IMR-90 (cell line): ENCODE measurements at regions not wholly inside any gene's neighbourhood (a gene's known extent, or its start where the extent isn't known, plus 50 kb on each side); places are given as distances from the start of the nearest gene placed in this dataset.

Experiments
- ATAC-seq: fragments of 200-7000 bp; cut with Tn5 transposase; 2 replicates; pipeline ENCODE4 v1.9.1; 2020; ENCODE audit warnings: low read depth, mild to moderate bottlenecking, moderate library complexity
- BruUV-seq: library from RNA; stranded (reverse); fragments of 400-500 nt; replicated peaks from 2 replicates; lab custom pipeline; 2021; lab: Mats Ljungman, UMichigan
- CTCF ChIA-PET: fragments of 300-600 bp; formaldehyde crosslinking; extraction: SDS; loops from one replicate; lab custom pipeline; 2021; ENCODE audit warnings: antibody characterized with exemption; lab: Yijun Ruan, JAX
- POLR2A ChIA-PET: fragments of 300-600 bp; sonication (Branson Sonifier 250); formaldehyde crosslinking; loops from one replicate; lab custom pipeline; 2022; ENCODE audit warnings: antibody characterized with exemption; ENCODE audit not compliant: unreplicated experiment; lab: Charles Lee
- DNase-seq: peaks from one replicate; pipeline ENCODE4 v3.0.0; 2013
- H2AFZ ChIP-seq: replicated peaks from 2 replicates; pipeline ENCODE3; 2013; ENCODE audit warnings: low read length, mild to moderate bottlenecking; ENCODE audit not compliant: poor library complexity
- H2AK5ac ChIP-seq: 2 replicates; pipeline ENCODE4 v1.6.1; 2013; ENCODE audit warnings: low read depth, low read length, inconsistent platforms
- H2AK9ac ChIP-seq: replicated peaks from 2 replicates; pipeline ENCODE3; 2013; ENCODE audit warnings: mild to moderate bottlenecking, low read depth, low read length, moderate library complexity; ENCODE audit not compliant: poor library complexity
- H2BK120ac ChIP-seq: 2 replicates; pipeline ENCODE4 v1.6.1; 2013; ENCODE audit warnings: low read depth, low read length, inconsistent platforms
- H2BK15ac ChIP-seq: 3 replicates; pipeline ENCODE4 v1.6.1; 2013; ENCODE audit warnings: low read depth, low read length, inconsistent platforms
- H2BK20ac ChIP-seq: 2 replicates; pipeline ENCODE4 v1.6.1; 2013; ENCODE audit warnings: low read depth, mild to moderate bottlenecking, inconsistent platforms, low read length, moderate library complexity
- H2BK5ac ChIP-seq: 2 replicates; pipeline ENCODE4 v1.6.1; 2013; ENCODE audit warnings: mild to moderate bottlenecking, low read depth, low read length, inconsistent platforms; ENCODE audit not compliant: poor library complexity, severe bottlenecking
- H3K14ac ChIP-seq: replicated peaks from 2 replicates; pipeline ENCODE4 v1.6.1; 2013; ENCODE audit warnings: low read depth, low read length, inconsistent platforms
- H3K18ac ChIP-seq: 2 replicates; pipeline ENCODE4 v1.6.1; 2013; ENCODE audit warnings: low read depth, low read length, control low read depth
- H3K23ac ChIP-seq: 2 replicates; pipeline ENCODE4 v1.6.1; 2013; ENCODE audit warnings: low read depth, low read length, inconsistent platforms
- H3K27ac ChIP-seq: 2 replicates; pipeline ENCODE4 v1.5.1; 2013; ENCODE audit warnings: mild to moderate bottlenecking, control low read depth, low read length; ENCODE audit not compliant: insufficient read depth
- H3K27me3 ChIP-seq: 2 replicates; pipeline ENCODE4 v1.6.1; 2013; ENCODE audit warnings: low read length; ENCODE audit not compliant: control insufficient read depth, insufficient read depth
- H3K36me3 ChIP-seq: 2 replicates; pipeline ENCODE4 v1.6.1; 2013; ENCODE audit warnings: low read length, mixed read lengths; ENCODE audit not compliant: control insufficient read depth, insufficient read depth
- H3K4ac ChIP-seq: 2 replicates; pipeline ENCODE4 v1.6.1; 2013; ENCODE audit warnings: low read depth, low read length, inconsistent platforms
- H3K4me1 ChIP-seq: 2 replicates; pipeline ENCODE4 v1.6.1; 2013; ENCODE audit warnings: low read length, mixed read lengths; ENCODE audit not compliant: control insufficient read depth, insufficient read depth
- H3K4me2 ChIP-seq: 2 replicates; pipeline ENCODE4 v1.6.1; 2013; ENCODE audit warnings: low read depth, mild to moderate bottlenecking, control low read depth, low read length, moderate library complexity
- H3K4me3 ChIP-seq: 2 replicates; pipeline ENCODE4 v1.5.1; 2013; ENCODE audit warnings: low read depth, mild to moderate bottlenecking, control low read depth, low read length, moderate library complexity; ENCODE audit not compliant: insufficient read depth
- H3K56ac ChIP-seq: 2 replicates; pipeline ENCODE4 v1.6.1; 2013; ENCODE audit warnings: low read length, inconsistent platforms; ENCODE audit not compliant: insufficient read depth; ENCODE audit errors: extremely low read depth
- H3K79me1 ChIP-seq, 2 experiments: 2 replicates each; pipeline ENCODE4 v1.6.1; 2013; ENCODE audit warnings: low read length in 2 of 2, inconsistent platforms in 1 of 2, low read depth in 1 of 2
- H3K9ac ChIP-seq: 2 replicates; pipeline ENCODE4 v1.6.1; 2013; ENCODE audit warnings: low read depth, low read length, control low read depth
- H3K9me1 ChIP-seq: 2 replicates; pipeline ENCODE4 v1.6.1; 2013; ENCODE audit warnings: low read length, inconsistent platforms; ENCODE audit not compliant: insufficient read depth
- H3K9me3 ChIP-seq: 2 replicates; pipeline ENCODE4 v1.6.1; 2013; ENCODE audit warnings: low read length; ENCODE audit not compliant: control insufficient read depth, insufficient read depth
- H4K20me1 ChIP-seq: 2 replicates; pipeline ENCODE4 v1.6.1; 2013; ENCODE audit warnings: low read length, inconsistent platforms; ENCODE audit not compliant: insufficient read depth
- H4K5ac ChIP-seq: 2 replicates; pipeline ENCODE4 v1.6.1; 2013; ENCODE audit warnings: mild to moderate bottlenecking, low read depth, low read length, control low read depth
- H4K8ac ChIP-seq, 2 experiments: 2 replicates each; pipeline ENCODE4 v1.6.1; 2013; ENCODE audit warnings: low read depth in 2 of 2, low read length in 2 of 2, control low read depth in 1 of 2, inconsistent platforms in 1 of 2
- H4K91ac ChIP-seq: 2 replicates; pipeline ENCODE4 v1.6.1; 2013; ENCODE audit warnings: low read depth, low read length, inconsistent platforms; ENCODE audit not compliant: insufficient read depth
- CEBPB ChIP-seq: IDR thresholded peaks from 2 replicates; pipeline ENCODE4 v1.6.1; 2012; ENCODE audit warnings: low read depth, low read length, improper control_type of control experiment
- MAZ ChIP-seq: IDR thresholded peaks from 2 replicates; pipeline ENCODE4 v1.6.1; 2012; ENCODE audit warnings: low read depth, mild to moderate bottlenecking, low read length, improper control_type of control experiment, moderate library complexity, borderline replicate concordance
- WGBS, 2 experiments: methylation state at CpG; one replicate each; pipeline versions ENCODE4 v1.1.5 to v1.1.7; 2013; ENCODE audit warnings: missing lambda C conversion rate in 2 of 2; ENCODE audit not compliant: insufficient read length in 1 of 2; ENCODE audit errors: extremely low coverage in 2 of 2; 5-methylcytosine and 5-hydroxymethylcytosine counted together
- dilution Hi-C: fragments of 300-500 bp; cut with HindIII; formaldehyde crosslinking; loops from one replicate; pipeline ENCODE4 v1.14.3; 2018; ENCODE audit warnings: low sequenced_read_pairs; ENCODE audit not compliant: unreplicated experiment
- in situ Hi-C: fragments of 300-500 bp; cut with MboI; formaldehyde crosslinking; loops from 3 replicates; pipeline ENCODE4 v1.14.3; 2019; ENCODE audit warnings: low sequenced_read_pairs, inconsistent platforms, mixed read lengths
- intact Hi-C: fragments of 100-400 bp; cut with micrococcal nuclease; formaldehyde crosslinking; loops from 2 replicates; pipeline ENCODE4 v1.10.0; 2022

DNA sequence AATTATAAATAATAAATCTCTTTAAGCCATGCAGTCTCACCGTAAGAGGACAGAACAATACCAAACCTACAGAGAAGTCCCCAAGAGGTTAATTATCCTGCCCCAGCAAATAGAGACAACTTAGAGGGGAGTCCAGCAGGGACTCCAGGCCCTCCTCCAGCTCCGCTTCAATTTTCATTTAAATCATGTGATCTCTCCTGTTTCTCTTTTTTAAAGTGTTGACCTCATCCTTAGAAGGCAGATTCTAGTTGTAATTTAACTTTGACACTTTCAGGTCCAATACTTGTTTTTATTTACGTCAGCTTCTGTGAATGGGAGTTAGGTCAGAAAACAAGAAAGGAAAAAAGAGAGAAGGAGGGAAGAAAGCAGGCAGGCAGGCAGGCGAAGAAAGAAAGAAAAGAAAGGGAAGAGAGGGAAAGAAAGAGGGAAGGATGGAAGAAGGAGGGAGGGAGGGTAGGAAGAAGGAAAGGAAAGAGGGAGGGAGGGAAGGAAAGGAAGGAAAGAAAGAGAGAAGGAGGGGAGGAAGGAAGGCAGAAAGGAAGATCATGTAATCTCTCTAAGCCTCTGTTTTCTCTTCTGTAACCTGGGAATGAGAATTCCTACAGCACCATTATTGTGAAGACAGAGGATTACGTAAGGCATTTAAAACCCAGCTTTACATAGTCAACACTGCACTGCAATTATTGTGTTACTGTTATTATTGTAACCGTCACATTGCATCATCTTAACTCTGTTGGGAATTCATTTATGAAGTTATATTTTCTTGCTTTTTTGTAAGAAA, 227.7 kb downstream of the SKIDA1 start:
- H3K18ac ChIP-seq = no peak overlapping the region
- peaks cover 2% of the 10 kb centered on the region; the same call in 1 of the 2 replicates for H3K4me1 ChIP-seq
- no peak overlapping the region for H4K91ac ChIP-seq
- DNase-seq (no peak), ATAC-seq (no peak)
- no peak overlapping the region for H3K4me2 ChIP-seq
- in situ Hi-C loops = no loop called here
- ChIA-PET CTCF (interaction anchor here (0.6 kb wide), 1 partner anchor 10 kb away, joined by 3 read pairs; no protein-coding TSS in a partner anchor), POLR2A (no interaction called here)
- H3K14ac ChIP-seq = no peak overlapping the region
- TF ChIP-seq CEBPB (peak; percentile 69), MAZ (no peak)
- H4K20me1 ChIP-seq = no peaks in the 10 kb centered on the region
- H2AFZ ChIP-seq = no peak overlapping the region
- H2BK20ac ChIP-seq = no peak overlapping the region
- H4K8ac ChIP-seq = no peak overlapping the region
- no peak overlapping the region for H3K56ac ChIP-seq
- H3K36me3 ChIP-seq = no peaks in the 10 kb centered on the region
- H3K27me3 ChIP-seq = no peaks in the 10 kb centered on the region
- no peak overlapping the region for H2BK15ac ChIP-seq
- H3K27ac ChIP-seq = no peak overlapping the region
- no peak overlapping the region for H3K4me3 ChIP-seq
- no TSS peak for BruUV-seq
- no peak overlapping the region for H2AK9ac ChIP-seq
- 100% methylated on average over 1 of the region's 6 CpGs; no CpG with 5 or more reads in 1 of the 2 experiments for WGBS, 2 experiments
- H2BK120ac ChIP-seq = no peak overlapping the region
- H3K4ac ChIP-seq = no peak overlapping the region
- no peak overlapping the region for H2BK5ac ChIP-seq
- no peak overlapping the region for H2AK5ac ChIP-seq
- no peak overlapping the region for H3K23ac ChIP-seq
- H3K9me3 ChIP-seq = no peaks in the 10 kb centered on the region
- no peak overlapping the region for H4K5ac ChIP-seq
- intact Hi-C loops = no loop called here
- no peaks in the 10 kb centered on the region for H3K79me1 ChIP-seq
- dilution Hi-C loops = no loop called here
- no peaks in the 10 kb centered on the region for H3K9me1 ChIP-seq
- H3K9ac ChIP-seq = no peak overlapping the region
